Testis (tissue), 2 donors: ENCODE measurements at regions not wholly inside any gene's neighbourhood (a gene's known extent, or its start where the extent isn't known, plus 50 kb on each side); places are given as distances from the start of the nearest gene placed in this dataset.

Experiments
- DNase-seq: peaks from one replicate; pipeline ENCODE4 v3.0.0-alpha.2; 2019
- H3K27ac ChIP-seq, 2 donors: fragments of 200-600 bp; sonication (generic); one replicate each; pipeline ENCODE4 v1.5.1; 2019
- H3K27me3 ChIP-seq: fragments of 200-600 bp; sonication (generic); one replicate; pipeline ENCODE4 v1.5.1; 2019
- H3K36me3 ChIP-seq: fragments of 200-600 bp; sonication (generic); one replicate; pipeline ENCODE4 v1.5.1; 2017; ENCODE audit warnings: low read depth; ENCODE audit errors: missing control alignments
- H3K4me1 ChIP-seq: fragments of 200-600 bp; sonication (generic); one replicate; pipeline ENCODE4 v1.5.1; 2019
- H3K4me3 ChIP-seq, 2 donors: fragments of 200-600 bp; sonication (generic); one replicate each; pipeline ENCODE4 v1.5.1; 2017 to 2019
- H3K9me3 ChIP-seq: fragments of 200-600 bp; sonication (generic); one replicate; pipeline ENCODE4 v1.5.1; 2017
- POLR2A ChIP-seq: fragments of 450-650 bp; IDR thresholded peaks from one replicate; pipeline ENCODE4 v1.6.1; 2017; ENCODE audit warnings: antibody characterized with exemption, mild to moderate bottlenecking, moderate library complexity
- WGBS, 2 donors: methylation state at CpG; one replicate each; pipeline ENCODE4 v1.1.5; 2018; 5-methylcytosine and 5-hydroxymethylcytosine counted together
- intact Hi-C: fragments of 100-400 bp; cut with DNase I; formaldehyde crosslinking; loops from one replicate; pipeline ENCODE4 v1.15.1; 2023; ENCODE audit warnings: low total_unique reads
- TF ChIP-seq, protein P1 (sequence below), 3 experiments: fragments of 450-650 bp in 2 of 3; fragments of 200-600 bp in 1 of 3; sonication (generic) in 1 of 3; IDR thresholded peaks; one replicate each; pipeline ENCODE4 v1.5.1; 2016 to 2019; ENCODE audit warnings: antibody characterized with exemption in 3 of 3, mild to moderate bottlenecking in 2 of 3, moderate library complexity in 1 of 3

DNA sequence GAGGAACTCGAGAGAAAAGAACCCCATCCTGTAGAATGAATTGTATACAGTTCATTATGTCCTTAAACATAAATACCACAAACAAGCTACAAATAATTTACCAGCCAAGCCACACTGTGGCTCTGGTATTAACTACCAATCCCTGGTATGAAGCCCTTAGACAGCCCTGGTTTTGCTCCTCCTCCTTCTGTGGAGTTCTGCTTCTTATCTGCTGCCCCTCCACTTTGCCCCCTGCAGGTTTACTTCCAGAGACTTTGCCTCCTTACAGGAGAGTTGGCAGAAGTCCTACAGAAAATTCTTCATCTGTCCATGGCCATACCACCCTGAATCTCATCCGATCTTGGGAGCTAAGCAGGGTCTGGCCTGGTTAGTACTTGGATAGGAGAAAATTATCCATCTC is 219.8 kb downstream of the ACTL7B start:
- DNase-seq: no peak
- Histone ChIP-seq H3K27ac (no peak overlapping the region), H3K27me3 (no peaks in the 10 kb centered on the region), H3K9me3 (no peaks in the 10 kb centered on the region), H3K4me1 (no peaks in the 10 kb centered on the region), H3K36me3 (no peaks in the 10 kb centered on the region), H3K4me3 (no peak overlapping the region)
- intact Hi-C loops: no loop called here
- 61 to 66% methylated on average over 2 of the region's 2 CpGs for WGBS, 2 donors
- TF ChIP-seq POLR2A: no peak
- TF ChIP-seq, protein P1, sequence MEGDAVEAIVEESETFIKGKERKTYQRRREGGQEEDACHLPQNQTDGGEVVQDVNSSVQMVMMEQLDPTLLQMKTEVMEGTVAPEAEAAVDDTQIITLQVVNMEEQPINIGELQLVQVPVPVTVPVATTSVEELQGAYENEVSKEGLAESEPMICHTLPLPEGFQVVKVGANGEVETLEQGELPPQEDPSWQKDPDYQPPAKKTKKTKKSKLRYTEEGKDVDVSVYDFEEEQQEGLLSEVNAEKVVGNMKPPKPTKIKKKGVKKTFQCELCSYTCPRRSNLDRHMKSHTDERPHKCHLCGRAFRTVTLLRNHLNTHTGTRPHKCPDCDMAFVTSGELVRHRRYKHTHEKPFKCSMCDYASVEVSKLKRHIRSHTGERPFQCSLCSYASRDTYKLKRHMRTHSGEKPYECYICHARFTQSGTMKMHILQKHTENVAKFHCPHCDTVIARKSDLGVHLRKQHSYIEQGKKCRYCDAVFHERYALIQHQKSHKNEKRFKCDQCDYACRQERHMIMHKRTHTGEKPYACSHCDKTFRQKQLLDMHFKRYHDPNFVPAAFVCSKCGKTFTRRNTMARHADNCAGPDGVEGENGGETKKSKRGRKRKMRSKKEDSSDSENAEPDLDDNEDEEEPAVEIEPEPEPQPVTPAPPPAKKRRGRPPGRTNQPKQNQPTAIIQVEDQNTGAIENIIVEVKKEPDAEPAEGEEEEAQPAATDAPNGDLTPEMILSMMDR (IDR thresholded peaks at IDR 0.05): no peak

- TF ChIP-seq, protein P1 (IDR thresholded peaks at IDR 0.05): no peak
- no peak for TF ChIP-seq POLR2A
- H3K4me1 ChIP-seq: no peaks in the 10 kb centered on the region
- intact Hi-C loops: no loop called here
- no peak overlapping the region for H3K27ac ChIP-seq
- no peaks in the 10 kb centered on the region for H3K27me3 ChIP-seq
- no peak for DNase-seq
- H3K36me3 ChIP-seq: no peaks in the 10 kb centered on the region
- H3K9me3 ChIP-seq: no peaks in the 10 kb centered on the region
- WGBS, 2 donors: 91 to 93% methylated on average over 11 of the region's 11 CpGs
- no peak overlapping the region for H3K4me3 ChIP-seq
These were observed 220.9 kb downstream of the ACTL7B start for GRCh38 chr9:108634672-108635462.

GRCh38 chr9:108634204-108634603 is 221.6 kb downstream of the ACTL7B start:
- Histone ChIP-seq H3K9me3 (no peaks in the 10 kb centered on the region), H3K27ac (no peak overlapping the region), H3K27me3 (no peaks in the 10 kb centered on the region), H3K36me3 (no peaks in the 10 kb centered on the region), H3K4me1 (no peaks in the 10 kb centered on the region), H3K4me3 (no peak overlapping the region)
- DNase-seq: no peak
- no peak for TF ChIP-seq POLR2A
- TF ChIP-seq, protein P1 (IDR thresholded peaks at IDR 0.05): no peak
- 73 to 76% methylated on average over 5 of the region's 5 CpGs for WGBS, 2 donors
- intact Hi-C loops: no loop called here

DNA sequence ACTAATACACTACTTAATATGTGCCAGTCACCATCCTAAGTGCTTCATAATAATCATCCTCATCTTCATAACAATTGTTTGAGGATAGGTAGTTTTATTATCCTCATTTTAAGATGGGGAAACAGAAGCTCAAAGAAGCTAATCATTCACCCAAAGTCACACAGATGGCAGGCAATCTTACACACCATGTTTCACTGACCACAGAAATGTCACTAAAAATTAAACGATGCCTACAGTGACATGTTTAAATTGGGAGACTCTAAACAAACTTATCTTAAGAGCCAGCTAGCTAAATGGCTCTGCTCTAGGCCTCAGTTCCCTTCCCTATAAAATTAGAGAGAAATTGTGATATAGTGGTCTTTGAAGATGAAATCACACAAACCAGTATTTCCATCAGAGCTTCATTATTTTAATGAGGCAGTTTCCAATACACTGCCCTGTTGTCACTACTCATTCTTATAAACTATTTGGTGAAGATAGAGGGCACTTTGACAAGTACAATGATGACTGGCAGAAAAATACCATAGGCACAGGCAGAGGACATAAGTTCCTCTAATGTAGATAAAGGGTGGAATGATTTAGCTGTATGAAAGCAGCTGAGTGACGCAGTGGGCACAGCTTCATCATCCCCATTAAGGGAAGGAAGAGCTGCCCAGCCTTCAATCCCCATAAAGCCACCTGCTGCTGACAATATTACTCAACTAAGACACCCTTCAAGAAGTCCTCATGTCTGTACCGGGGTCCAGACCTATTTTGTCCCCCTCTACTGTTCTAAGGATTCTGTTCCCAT is 224.1 kb downstream of the ACTL7B start:
- TF ChIP-seq, protein P1 (IDR thresholded peaks at IDR 0.05): no peak
- TF ChIP-seq POLR2A: no peak
- Histone ChIP-seq H3K4me1 (no peaks in the 10 kb centered on the region), H3K4me3 (no peak overlapping the region), H3K27me3 (no peaks in the 10 kb centered on the region), H3K27ac (no peak overlapping the region), H3K9me3 (no peaks in the 10 kb centered on the region), H3K36me3 (no peaks in the 10 kb centered on the region)
- intact Hi-C loops: no loop called here
- WGBS, 2 donors: 78 to 94% methylated on average over 3 of the region's 3 CpGs
- no peak for DNase-seq
